ENCODE measurements at regions not wholly inside any gene's neighbourhood (a gene's known extent, or its start where the extent isn't known, plus 50 kb on each side); places are given as distances from the start of the nearest gene placed in this dataset.

GRCh38 chr10:65166272-65166671, 1645.1 kb downstream of the REEP3 start:
- no peak for TF ChIP-seq POLR2A (IDR thresholded peaks at IDR 0.05)
- TF ChIP-seq CTCF (IDR thresholded peaks at IDR 0.05) = no peak

Measured in esophagus squamous epithelium (tissue), 4 donors.